A549 (cell line): ENCODE measurements at regions not wholly inside any gene's neighbourhood (a gene's known extent, or its start where the extent isn't known, plus 50 kb on each side); places are given as distances from the start of the nearest gene placed in this dataset.

Experiments used
- ATAC-seq, 2 experiments: fragments of 200-7000 bp in 1 of 2; fragments of >200 bp in 1 of 2; cut with Nextera tagmentation in 1 of 2; cut with Tn5 transposase in 1 of 2; 3 replicates each; pipeline versions ENCODE4 v1.8.0 to v1.9.1; 2018 to 2020; ENCODE audit warnings: mild to moderate bottlenecking in 1 of 2, moderate library complexity in 1 of 2
- CTCF ChIA-PET: fragments of 300-600 bp; sonication (Branson Sonifier 250); formaldehyde crosslinking; extraction: SDS; loops from one replicate; lab custom pipeline; 2021; ENCODE audit warnings: antibody characterized with exemption, inconsistent platforms; lab: Yijun Ruan, JAX
- POLR2A ChIA-PET: fragments of 350-600 bp; formaldehyde crosslinking; extraction: SDS; loops from one replicate; lab custom pipeline; 2021; ENCODE audit warnings: antibody characterized with exemption, inconsistent platforms; lab: Yijun Ruan, JAX
- DNase-seq, 2 experiments: peaks; one replicate each; pipeline versions ENCODE4 v3.0.0 to v3.0.0-alpha.2; 2011 to 2016; ENCODE audit warnings: low read depth in 1 of 2, low spot score in 1 of 2
- FAIRE-seq: peaks from 2 replicates; lab custom pipeline; 2011; peaks lifted over from hg19 to GRCh38; lab: Jason Lieb, UNC
- H3K27ac ChIP-seq, 2 experiments: fragments of >200 bp; sonication (Bioruptor Twin); formaldehyde crosslinking; 3 replicates each; pipeline ENCODE4 v1.5.1; 2016 to 2017
- H3K4me1 ChIP-seq: fragments of >200 bp; sonication (Bioruptor Twin); formaldehyde crosslinking; 3 replicates; pipeline ENCODE4 v1.6.1; 2016
- H3K4me2 ChIP-seq: fragments of >200 bp; sonication (Bioruptor Twin); formaldehyde crosslinking; 3 replicates; pipeline ENCODE4 v1.6.1; 2016
- H3K4me3 ChIP-seq: fragments of >200 bp; sonication (Bioruptor Twin); formaldehyde crosslinking; 3 replicates; pipeline ENCODE4 v1.5.1; 2016
- H3K9me3 ChIP-seq: fragments of >200 bp; sonication (Bioruptor Twin); formaldehyde crosslinking; 3 replicates; pipeline ENCODE4 v1.6.1; 2016
- BHLHE40 ChIP-seq: IDR thresholded peaks from 2 replicates; pipeline ENCODE4 v1.6.1; 2012; ENCODE audit warnings: low read depth, low read length, inconsistent platforms
- CBX2 ChIP-seq: fragments of 200-600 bp; sonication (generic); IDR thresholded peaks from 2 replicates; pipeline ENCODE4 v1.6.1; 2016; ENCODE audit warnings: low read depth, mild to moderate bottlenecking, borderline replicate concordance
- CBX8 ChIP-seq: fragments of 200-600 bp; sonication (generic); IDR thresholded peaks from 2 replicates; pipeline ENCODE4 v1.6.1; 2016
- CHD2 ChIP-seq: fragments of 150-350 bp; IDR thresholded peaks from 2 replicates; pipeline ENCODE4 v1.6.1; 2014; ENCODE audit warnings: low read length; ENCODE audit not compliant: partially characterized antibody
- E2F6 ChIP-seq: IDR thresholded peaks from 2 replicates; pipeline ENCODE4 v1.6.1; 2012; ENCODE audit warnings: low read depth, borderline replicate concordance
- EHF ChIP-seq: fragments of 250-450 bp; sonication (Bioruptor Pico); IDR thresholded peaks from 2 replicates; pipeline ENCODE4 v1.5.0; 2020; ENCODE audit warnings: mild to moderate bottlenecking
- FOXS1 ChIP-seq: fragments of 250-450 bp; sonication (Bioruptor Pico); IDR thresholded peaks from 2 replicates; pipeline ENCODE4 v1.5.0; 2020; ENCODE audit warnings: mild to moderate bottlenecking, moderate library complexity
- GATA3 ChIP-seq: IDR thresholded peaks from 2 replicates; pipeline ENCODE4 v1.6.1; 2012; ENCODE audit warnings: borderline replicate concordance
- HDAC2 ChIP-seq: fragments of 200-600 bp; sonication (generic); IDR thresholded peaks from 2 replicates; pipeline ENCODE4 v1.6.1; 2016
- HEYL ChIP-seq: fragments of 250-450 bp; sonication (Bioruptor Pico); IDR thresholded peaks from 2 replicates; pipeline ENCODE4 v1.8.0; 2021; ENCODE audit warnings: mild to moderate bottlenecking, moderate library complexity
- HMGXB4 ChIP-seq: fragments of 250-450 bp; sonication (Bioruptor Pico); IDR thresholded peaks from 2 replicates; pipeline ENCODE4 v1.5.0; 2021; ENCODE audit warnings: mild to moderate bottlenecking, moderate library complexity, borderline replicate concordance
- HOXA7 ChIP-seq: fragments of 250-450 bp; sonication (Bioruptor Pico); IDR thresholded peaks from 2 replicates; pipeline ENCODE4 v1.5.0; 2020; ENCODE audit warnings: mild to moderate bottlenecking, moderate library complexity
- HOXB13 ChIP-seq: fragments of 250-450 bp; sonication (Bioruptor Pico); IDR thresholded peaks from 2 replicates; pipeline ENCODE4 v1.5.0; 2020; ENCODE audit warnings: low read depth, mild to moderate bottlenecking, moderate library complexity
- HOXB5 ChIP-seq: fragments of 250-450 bp; sonication (Bioruptor Pico); IDR thresholded peaks from 2 replicates; pipeline ENCODE4 v1.5.0; 2020; ENCODE audit warnings: mild to moderate bottlenecking, moderate library complexity
- KDM5A ChIP-seq: fragments of 200-600 bp; sonication (generic); IDR thresholded peaks from 2 replicates; pipeline ENCODE4 v1.6.1; 2016; ENCODE audit warnings: antibody characterized with exemption, mild to moderate bottlenecking
- MAZ ChIP-seq: fragments of 150-350 bp; IDR thresholded peaks from 2 replicates; pipeline ENCODE4 v1.6.1; 2014; ENCODE audit warnings: antibody characterized with exemption, low read depth, low read length, borderline replicate concordance
- MYC ChIP-seq: IDR thresholded peaks from 2 replicates; pipeline ENCODE4 v1.6.1; 2012; ENCODE audit warnings: mild to moderate bottlenecking, inconsistent platforms, low read length, improper control_type of control experiment, borderline replicate concordance
- PHF8 ChIP-seq: fragments of 200-600 bp; sonication (generic); IDR thresholded peaks from 2 replicates; pipeline ENCODE4 v1.6.1; 2016; ENCODE audit warnings: low read depth, mild to moderate bottlenecking, antibody characterized with exemption, moderate library complexity, borderline replicate concordance
- POLR2AphosphoS2 ChIP-seq: conservative IDR thresholded peaks from 2 replicates; pipeline ENCODE4 v1.6.1; 2012; ENCODE audit warnings: low read length, improper control_type of control experiment, inconsistent platforms
- RAD21 ChIP-seq, 2 experiments: fragments of >200 bp in 1 of 2; sonication (Bioruptor Twin) in 1 of 2; formaldehyde crosslinking in 1 of 2; IDR thresholded peaks in 1 of 2; conservative IDR thresholded peaks in 1 of 2; 2 replicates in 1 of 2; 3 replicates in 1 of 2; pipeline ENCODE4 v1.6.1; 2012 to 2018; ENCODE audit warnings: inconsistent platforms in 1 of 2
- RARB ChIP-seq: fragments of 250-450 bp; sonication (Bioruptor Pico); IDR thresholded peaks from 2 replicates; pipeline ENCODE4 v1.8.0; 2021; ENCODE audit warnings: mild to moderate bottlenecking, moderate library complexity
- REST ChIP-seq: fragments of 200-600 bp; sonication (generic); IDR thresholded peaks from 2 replicates; pipeline ENCODE4 v1.6.1; 2016; ENCODE audit warnings: antibody characterized with exemption, mild to moderate bottlenecking, moderate library complexity
- RNF2 ChIP-seq: fragments of 200-600 bp; sonication (generic); IDR thresholded peaks from 2 replicates; pipeline ENCODE4 v1.6.1; 2016; ENCODE audit warnings: low read depth, mild to moderate bottlenecking, antibody characterized with exemption, moderate library complexity, borderline replicate concordance
- SREBF2 ChIP-seq: fragments of 450-650 bp; IDR thresholded peaks from 2 replicates; pipeline ENCODE4 v1.6.1; 2014; ENCODE audit warnings: mild to moderate bottlenecking, moderate library complexity
- TP53 ChIP-seq: fragments of 250-450 bp; sonication (Bioruptor Pico); IDR thresholded peaks from 2 replicates; pipeline ENCODE4 v1.5.0; 2021; ENCODE audit warnings: mild to moderate bottlenecking, moderate library complexity
- USF2 ChIP-seq: fragments of 450-650 bp; IDR thresholded peaks from 2 replicates; pipeline ENCODE4 v1.6.1; 2014; ENCODE audit warnings: antibody characterized with exemption
- ZFP36 ChIP-seq: fragments of 450-650 bp; IDR thresholded peaks from 2 replicates; pipeline ENCODE4 v1.6.1; 2014; ENCODE audit warnings: borderline replicate concordance; ENCODE audit not compliant: partially characterized antibody
- WGBS: methylation state at CpG from one replicate; pipeline ENCODE4 v1.1.6; 2017; ENCODE audit errors: missing lambda C conversion rate; 5-methylcytosine and 5-hydroxymethylcytosine counted together

GRCh38 chr13:102460806-102461205 is 59.0 kb upstream of the FGF14 start:
- CTCF ChIA-PET: no interaction called here
- Histone ChIP-seq H3K9me3 (no peaks in the 10 kb centered on the region), H3K27ac (no peak overlapping the region), H3K4me1 (no peaks in the 10 kb centered on the region), H3K4me3 (no peak overlapping the region), H3K4me2 (no peak overlapping the region)
- TF ChIP-seq ZFP36 (no peak), KDM5A (no peak), MAZ (no peak), HMGXB4 (CRISPR knock-in tag) (no peak), BHLHE40 (no peak), CBX2 (no peak), RARB (no peak), CBX8 (no peak), SREBF2 (no peak), MYC (no peak), GATA3 (no peak), POLR2AphosphoS2 (no peak), REST (no peak), PHF8 (no peak), E2F6 (no peak), HOXB5 (no peak), HOXA7 (CRISPR knock-in tag) (no peak), RAD21 (conservative IDR thresholded peaks at IDR 0.05 in 1 of 2, IDR thresholded peaks at IDR 0.05 in 1 of 2) (no peak), TP53 (no peak)
- DNase-seq: no peak
- no peak for ATAC-seq
- FAIRE-seq: no peak
- POLR2A ChIA-PET: no interaction called here
- 15% methylated on average over 5 of the region's 7 CpGs for WGBS

- Histone ChIP-seq H3K4me3 (no peak overlapping the region), H3K4me2 (no peak overlapping the region), H3K27ac (no peak overlapping the region), H3K4me1 (no peaks in the 10 kb centered on the region), H3K9me3 (no peaks in the 10 kb centered on the region)
- ChIA-PET POLR2A (no interaction called here), CTCF (no interaction called here)
- TF ChIP-seq HDAC2 (no peak), FOXS1 (CRISPR knock-in tag) (no peak), E2F6 (no peak), USF2 (no peak), HOXB13 (no peak), RARB (no peak), CHD2 (no peak), PHF8 (no peak), RNF2 (no peak), EHF (CRISPR knock-in tag) (no peak), HEYL (CRISPR knock-in tag) (no peak)
- DNase-seq (no peak), ATAC-seq (no peak), FAIRE-seq (no peak)
- 27% methylated on average over 2 of the region's 2 CpGs for WGBS
Measured at GRCh38 chr13:102452836-102453235, 51.0 kb upstream of the FGF14 start.
